ENCODE measurements at regions not wholly inside any gene's neighbourhood (a gene's known extent, or its start where the extent isn't known, plus 50 kb on each side); places are given as distances from the start of the nearest gene placed in this dataset.

DNA sequence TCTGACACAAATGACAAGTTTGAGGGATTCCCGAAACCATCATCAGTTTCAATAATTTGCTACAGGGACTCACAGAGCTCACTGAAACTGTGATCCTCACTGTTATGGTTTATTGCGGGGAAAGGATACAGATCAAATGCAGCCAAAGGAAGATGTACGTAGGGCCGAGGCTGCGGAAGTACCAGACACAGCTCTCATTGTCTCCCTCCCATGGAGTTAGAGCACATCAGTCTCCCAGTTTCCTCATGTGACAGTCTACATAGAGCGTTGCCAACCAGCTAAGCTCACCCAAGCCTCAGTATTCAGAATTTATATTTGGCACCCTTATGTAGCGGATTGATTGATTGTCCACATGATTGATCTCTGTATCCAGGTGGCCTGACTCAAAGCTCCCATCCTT lies 137.8 kb upstream of the TENM3 start:
- TF ChIP-seq, protein P1, sequence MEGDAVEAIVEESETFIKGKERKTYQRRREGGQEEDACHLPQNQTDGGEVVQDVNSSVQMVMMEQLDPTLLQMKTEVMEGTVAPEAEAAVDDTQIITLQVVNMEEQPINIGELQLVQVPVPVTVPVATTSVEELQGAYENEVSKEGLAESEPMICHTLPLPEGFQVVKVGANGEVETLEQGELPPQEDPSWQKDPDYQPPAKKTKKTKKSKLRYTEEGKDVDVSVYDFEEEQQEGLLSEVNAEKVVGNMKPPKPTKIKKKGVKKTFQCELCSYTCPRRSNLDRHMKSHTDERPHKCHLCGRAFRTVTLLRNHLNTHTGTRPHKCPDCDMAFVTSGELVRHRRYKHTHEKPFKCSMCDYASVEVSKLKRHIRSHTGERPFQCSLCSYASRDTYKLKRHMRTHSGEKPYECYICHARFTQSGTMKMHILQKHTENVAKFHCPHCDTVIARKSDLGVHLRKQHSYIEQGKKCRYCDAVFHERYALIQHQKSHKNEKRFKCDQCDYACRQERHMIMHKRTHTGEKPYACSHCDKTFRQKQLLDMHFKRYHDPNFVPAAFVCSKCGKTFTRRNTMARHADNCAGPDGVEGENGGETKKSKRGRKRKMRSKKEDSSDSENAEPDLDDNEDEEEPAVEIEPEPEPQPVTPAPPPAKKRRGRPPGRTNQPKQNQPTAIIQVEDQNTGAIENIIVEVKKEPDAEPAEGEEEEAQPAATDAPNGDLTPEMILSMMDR (IDR thresholded peaks at IDR 0.05) = no peak
- TF ChIP-seq POLR2A (IDR thresholded peaks at IDR 0.05) = no peak
